HepG2 (cell line): ENCODE measurements at regions not wholly inside any gene's neighbourhood (a gene's known extent, or its start where the extent isn't known, plus 50 kb on each side); places are given as distances from the start of the nearest gene placed in this dataset.

Experiments used
- ATAC-seq: fragments of 200-7000 bp; cut with Tn5 transposase; 3 replicates; pipeline ENCODE4 v1.9.1; 2020; ENCODE audit warnings: mild to moderate bottlenecking, moderate library complexity
- BruUV-seq: library from RNA; stranded (reverse); fragments of 400-500 nt; replicated peaks from 2 replicates; lab custom pipeline; 2021; lab: Mats Ljungman, UMichigan
- CTCF ChIA-PET: fragments of 300-600 bp; formaldehyde crosslinking; extraction: SDS; loops from one replicate; lab custom pipeline; 2021; ENCODE audit warnings: low total read pairs, inconsistent platforms, low intra/inter-chr PET ratio; lab: Yijun Ruan, JAX
- POLR2A ChIA-PET: fragments of 350-600 bp; sonication (Branson Sonifier 250); formaldehyde crosslinking; loops from one replicate; lab custom pipeline; 2020; ENCODE audit warnings: antibody characterized with exemption, inconsistent platforms; lab: Yijun Ruan, JAX
- DNase-seq: peaks from one replicate; pipeline ENCODE4 v3.0.0-alpha.2; 2015; ENCODE audit warnings: low spot score
- FAIRE-seq: peaks from 3 replicates; lab custom pipeline; 2011; peaks lifted over from hg19 to GRCh38; lab: Jason Lieb, UNC
- H2AFZ ChIP-seq: one replicate; pipeline ENCODE4 v1.6.1; 2011; ENCODE audit warnings: low read length, inconsistent platforms
- H3K27ac ChIP-seq: fragments of 300-600 bp; 3 replicates; pipeline ENCODE4 v1.8.0; 2011; ENCODE audit warnings: mixed run types, mild to moderate bottlenecking, mixed read lengths, low read length, inconsistent platforms; ENCODE audit not compliant: insufficient read depth; ENCODE audit errors: extremely low read length
- H3K27me3 ChIP-seq, 2 experiments: fragments of 200-600 bp in 1 of 2; 2 replicates in 1 of 2; 3 replicates in 1 of 2; pipeline versions ENCODE4 v1.6.0 to v1.8.0; 2011; ENCODE audit warnings: low read length in 2 of 2, mild to moderate bottlenecking in 2 of 2, moderate library complexity in 2 of 2, inconsistent platforms in 1 of 2; ENCODE audit not compliant: insufficient read depth in 2 of 2, control insufficient read depth in 1 of 2
- H3K36me3 ChIP-seq, 2 experiments: fragments of 200-600 bp in 1 of 2; replicated peaks in 1 of 2; 2 replicates in 1 of 2; 3 replicates in 1 of 2; pipeline versions ENCODE4 v1.5.1 to v1.8.0; 2011; ENCODE audit warnings: low read length in 2 of 2, inconsistent platforms in 1 of 2; ENCODE audit not compliant: insufficient read depth in 2 of 2, control insufficient read depth in 1 of 2
- H3K4me1 ChIP-seq: 2 replicates; pipeline ENCODE4 v1.5.1; 2012; ENCODE audit warnings: low read length, inconsistent platforms; ENCODE audit not compliant: insufficient read depth
- H3K4me2 ChIP-seq: 2 replicates; pipeline ENCODE4 v1.6.0; 2011; ENCODE audit warnings: low read depth, low read length, inconsistent platforms
- H3K4me3 ChIP-seq, 3 experiments: fragments of 200-600 bp in 1 of 3; sonication (generic), shearing (Covaris generic) in 1 of 3; replicated peaks in 1 of 3; 2 replicates each; pipeline ENCODE4 v1.5.1; 2011 to 2016; ENCODE audit warnings: low read length in 3 of 3, inconsistent platforms in 2 of 3, low read depth in 2 of 3, mild to moderate bottlenecking in 2 of 3, control low read depth in 1 of 3, mixed read lengths in 1 of 3; ENCODE audit not compliant: insufficient read depth in 1 of 3
- H3K79me2 ChIP-seq: one replicate; pipeline ENCODE4 v1.6.1; 2011; ENCODE audit warnings: low read length, inconsistent platforms; ENCODE audit not compliant: insufficient read depth
- H3K9ac ChIP-seq: 2 replicates; pipeline ENCODE4 v1.6.0; 2011; ENCODE audit warnings: mild to moderate bottlenecking, low read depth, low read length, inconsistent platforms; ENCODE audit not compliant: insufficient read depth
- H3K9me3 ChIP-seq: 2 replicates; pipeline ENCODE4 v1.5.1; 2012; ENCODE audit warnings: mild to moderate bottlenecking, low read length
- H4K20me1 ChIP-seq: 2 replicates; pipeline ENCODE4 v1.6.0; 2011; ENCODE audit warnings: inconsistent platforms, mild to moderate bottlenecking, low read length, moderate library complexity; ENCODE audit not compliant: insufficient read depth
- KLF12 ChIP-seq: sonication (generic); formaldehyde crosslinking; IDR thresholded peaks from 2 replicates; pipeline ENCODE4 v1.4.0; 2020; ENCODE audit warnings: missing genetic modification reagents, borderline replicate concordance
- KLF15 ChIP-seq: sonication (generic); formaldehyde crosslinking; IDR thresholded peaks from 2 replicates; pipeline ENCODE4 v1.8.1; 2023; ENCODE audit warnings: borderline replicate concordance, mild to moderate bottlenecking, inconsistent platforms, missing genetic modification reagents, mixed read lengths
- SATB2 ChIP-seq: sonication (generic); formaldehyde crosslinking; IDR thresholded peaks from 2 replicates; pipeline ENCODE4 v1.5.0; 2020; ENCODE audit warnings: missing genetic modification reagents
- ZBTB33 ChIP-seq: sonication (generic); formaldehyde crosslinking; IDR thresholded peaks from 2 replicates; pipeline ENCODE4 v1.4.0; 2020; ENCODE audit warnings: missing genetic modification reagents
- ZMYM3 ChIP-seq: sonication (generic); formaldehyde crosslinking; IDR thresholded peaks from 2 replicates; pipeline ENCODE4 v1.5.1; 2020; ENCODE audit warnings: mild to moderate bottlenecking, missing genetic modification reagents
- ZNF746 ChIP-seq: sonication (generic); formaldehyde crosslinking; IDR thresholded peaks from 2 replicates; pipeline ENCODE4 v1.8.0; 2022; ENCODE audit warnings: mild to moderate bottlenecking, missing genetic modification reagents
- WGBS: methylation state at CpG from one replicate; pipeline ENCODE4 v1.1.6; 2017; ENCODE audit warnings: low lambda C conversion rate; 5-methylcytosine and 5-hydroxymethylcytosine counted together
- in situ Hi-C: cut with HindIII; loops from 2 replicates; pipeline ENCODE4 v1.10.0; 2017; ENCODE audit warnings: low pct_unique_long_range_greater_than_20kb; ENCODE audit not compliant: extremely low pct_ligation_motif_present
- intact Hi-C: fragments of 100-400 bp; cut with micrococcal nuclease; formaldehyde crosslinking; loops from one replicate; pipeline ENCODE4 v1.10.0; 2022; ENCODE audit not compliant: unreplicated experiment

DNA sequence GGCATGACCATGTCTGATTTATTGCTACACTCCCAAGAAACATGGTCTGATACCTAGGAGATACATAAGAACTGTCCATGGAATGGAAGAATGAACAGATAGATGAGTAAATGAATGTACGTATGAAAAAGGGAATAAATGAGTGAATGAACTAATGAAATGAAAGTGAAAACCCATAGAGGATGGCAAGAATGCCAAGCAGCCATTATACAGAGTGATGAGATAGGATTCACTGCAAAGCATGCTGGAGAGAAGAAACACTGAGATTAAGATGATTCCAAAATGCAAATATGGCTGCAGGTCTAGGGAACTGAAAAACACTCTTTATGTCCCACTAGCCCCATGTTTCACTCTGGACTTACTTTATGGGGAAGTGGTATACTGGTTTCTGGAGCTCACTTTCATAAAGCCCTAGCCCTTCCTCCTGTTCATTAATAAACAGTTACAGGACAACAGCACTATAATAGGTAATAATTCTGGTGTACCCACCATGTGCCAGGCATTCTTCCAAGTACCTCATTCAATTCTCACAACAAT is 170.3 kb upstream of the RAD23B start:
- intact Hi-C loops (no loop called here), in situ Hi-C loops (no loop called here)
- ChIA-PET POLR2A (no interaction called here), CTCF (no interaction called here)
- Histone ChIP-seq H3K27me3 (no peaks in the 10 kb centered on the region), H3K4me3 (no peak overlapping the region), H3K9me3 (no peaks in the 10 kb centered on the region), H2AFZ (no peak overlapping the region), H3K9ac (no peak overlapping the region), H3K79me2 (no peaks in the 10 kb centered on the region), H3K27ac (no peak overlapping the region), H3K36me3 (no peaks in the 10 kb centered on the region), H4K20me1 (no peaks in the 10 kb centered on the region), H3K4me1 (no peaks in the 10 kb centered on the region), H3K4me2 (no peak overlapping the region)
- 38% methylated on average over 1 of the region's 1 CpG for WGBS
- DNase-seq = no peak
- TF ChIP-seq ZBTB33 (CRISPR knock-in tag) (no peak), ZNF746 (CRISPR knock-in tag) (no peak), ZMYM3 (CRISPR knock-in tag) (no peak), KLF12 (CRISPR knock-in tag) (no peak), KLF15 (CRISPR knock-in tag) (no peak), SATB2 (CRISPR knock-in tag) (no peak)
- ATAC-seq = no peak
- FAIRE-seq = no peak
- no TSS peak for BruUV-seq
